HL-60 (cell line): ENCODE measurements at regions not wholly inside any gene's neighbourhood (a gene's known extent, or its start where the extent isn't known, plus 50 kb on each side); places are given as distances from the start of the nearest gene placed in this dataset.
"Not testable (repeated sequence)": the region's sequence is repeated elsewhere in the genome, so short reads cannot be mapped to it uniquely, and the experiment has no call there.

Experiments
- DNase-seq, 2 experiments: peaks; one replicate each; pipeline ENCODE4 v3.0.0-alpha.2; 2010 to 2020; ENCODE audit warnings: low read depth in 1 of 2, low spot score in 1 of 2
- H3K27ac ChIP-seq: fragments of 250-450 bp; sonication (Bioruptor Pico); replicated peaks from 2 replicates; pipeline ENCODE4 v1.5.1; 2020; ENCODE audit warnings: mild to moderate bottlenecking, moderate library complexity
- H3K27me3 ChIP-seq: fragments of 250-450 bp; sonication (Bioruptor Pico); 2 replicates; pipeline ENCODE4 v1.5.1; 2021; ENCODE audit warnings: mild to moderate bottlenecking, moderate library complexity; ENCODE audit not compliant: insufficient read depth, poor library complexity, severe bottlenecking
- H3K4me3 ChIP-seq: replicated peaks from 2 replicates; pipeline ENCODE4 v1.5.1; 2011; ENCODE audit warnings: mild to moderate bottlenecking, control low read depth, low read length; ENCODE audit not compliant: insufficient read depth
- GABPA ChIP-seq: IDR thresholded peaks from 2 replicates; pipeline ENCODE4 v1.6.1; 2012; ENCODE audit warnings: low read depth
- POLR2AphosphoS5 ChIP-seq: IDR thresholded peaks from 2 replicates; pipeline ENCODE4 v1.6.1; 2012; ENCODE audit warnings: low read depth
- SPI1 ChIP-seq: IDR thresholded peaks from 2 replicates; pipeline ENCODE4 v1.6.1; 2012; ENCODE audit warnings: low read depth, mild to moderate bottlenecking, borderline replicate concordance
- TF ChIP-seq, protein P1 (sequence below): IDR thresholded peaks from one replicate; pipeline ENCODE4 v1.5.1; 2011; ENCODE audit warnings: low read length, control low read depth, inconsistent platforms; ENCODE audit not compliant: insufficient read depth
- TF ChIP-seq, protein P2 (sequence below): IDR thresholded peaks from 2 replicates; pipeline ENCODE4 v1.6.1; 2012; ENCODE audit warnings: low read depth; ENCODE audit not compliant: insufficient replicate concordance

DNA sequence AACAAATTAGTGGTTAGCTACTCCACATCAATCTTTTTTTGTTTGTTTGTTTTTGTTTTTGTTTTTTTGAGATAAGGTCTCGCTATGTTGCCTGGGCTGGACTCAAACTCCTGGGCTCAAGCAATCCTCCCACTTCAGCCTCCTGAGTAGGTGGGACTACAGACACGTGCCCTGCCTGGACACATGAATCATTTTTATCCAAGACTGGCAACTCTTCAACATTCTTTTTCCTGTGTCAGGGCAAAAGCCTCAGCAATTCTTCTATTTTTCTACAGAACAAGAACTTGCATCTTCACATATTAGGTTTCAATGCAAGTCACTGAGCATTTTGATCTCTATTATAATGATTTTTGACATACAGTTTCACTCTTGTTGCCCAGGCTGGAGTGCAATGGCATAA is 76.8 kb upstream of the LRCH1 start:
- no peak for DNase-seq
- Histone ChIP-seq H3K27me3 (no peaks in the 10 kb centered on the region), H3K4me3 (no peak overlapping the region), H3K27ac (no peak overlapping the region)
- TF ChIP-seq SPI1, result no peak
- TF ChIP-seq, protein P1, sequence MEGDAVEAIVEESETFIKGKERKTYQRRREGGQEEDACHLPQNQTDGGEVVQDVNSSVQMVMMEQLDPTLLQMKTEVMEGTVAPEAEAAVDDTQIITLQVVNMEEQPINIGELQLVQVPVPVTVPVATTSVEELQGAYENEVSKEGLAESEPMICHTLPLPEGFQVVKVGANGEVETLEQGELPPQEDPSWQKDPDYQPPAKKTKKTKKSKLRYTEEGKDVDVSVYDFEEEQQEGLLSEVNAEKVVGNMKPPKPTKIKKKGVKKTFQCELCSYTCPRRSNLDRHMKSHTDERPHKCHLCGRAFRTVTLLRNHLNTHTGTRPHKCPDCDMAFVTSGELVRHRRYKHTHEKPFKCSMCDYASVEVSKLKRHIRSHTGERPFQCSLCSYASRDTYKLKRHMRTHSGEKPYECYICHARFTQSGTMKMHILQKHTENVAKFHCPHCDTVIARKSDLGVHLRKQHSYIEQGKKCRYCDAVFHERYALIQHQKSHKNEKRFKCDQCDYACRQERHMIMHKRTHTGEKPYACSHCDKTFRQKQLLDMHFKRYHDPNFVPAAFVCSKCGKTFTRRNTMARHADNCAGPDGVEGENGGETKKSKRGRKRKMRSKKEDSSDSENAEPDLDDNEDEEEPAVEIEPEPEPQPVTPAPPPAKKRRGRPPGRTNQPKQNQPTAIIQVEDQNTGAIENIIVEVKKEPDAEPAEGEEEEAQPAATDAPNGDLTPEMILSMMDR, result no peak
- TF ChIP-seq GABPA, result no peak
- TF ChIP-seq, protein P2, sequence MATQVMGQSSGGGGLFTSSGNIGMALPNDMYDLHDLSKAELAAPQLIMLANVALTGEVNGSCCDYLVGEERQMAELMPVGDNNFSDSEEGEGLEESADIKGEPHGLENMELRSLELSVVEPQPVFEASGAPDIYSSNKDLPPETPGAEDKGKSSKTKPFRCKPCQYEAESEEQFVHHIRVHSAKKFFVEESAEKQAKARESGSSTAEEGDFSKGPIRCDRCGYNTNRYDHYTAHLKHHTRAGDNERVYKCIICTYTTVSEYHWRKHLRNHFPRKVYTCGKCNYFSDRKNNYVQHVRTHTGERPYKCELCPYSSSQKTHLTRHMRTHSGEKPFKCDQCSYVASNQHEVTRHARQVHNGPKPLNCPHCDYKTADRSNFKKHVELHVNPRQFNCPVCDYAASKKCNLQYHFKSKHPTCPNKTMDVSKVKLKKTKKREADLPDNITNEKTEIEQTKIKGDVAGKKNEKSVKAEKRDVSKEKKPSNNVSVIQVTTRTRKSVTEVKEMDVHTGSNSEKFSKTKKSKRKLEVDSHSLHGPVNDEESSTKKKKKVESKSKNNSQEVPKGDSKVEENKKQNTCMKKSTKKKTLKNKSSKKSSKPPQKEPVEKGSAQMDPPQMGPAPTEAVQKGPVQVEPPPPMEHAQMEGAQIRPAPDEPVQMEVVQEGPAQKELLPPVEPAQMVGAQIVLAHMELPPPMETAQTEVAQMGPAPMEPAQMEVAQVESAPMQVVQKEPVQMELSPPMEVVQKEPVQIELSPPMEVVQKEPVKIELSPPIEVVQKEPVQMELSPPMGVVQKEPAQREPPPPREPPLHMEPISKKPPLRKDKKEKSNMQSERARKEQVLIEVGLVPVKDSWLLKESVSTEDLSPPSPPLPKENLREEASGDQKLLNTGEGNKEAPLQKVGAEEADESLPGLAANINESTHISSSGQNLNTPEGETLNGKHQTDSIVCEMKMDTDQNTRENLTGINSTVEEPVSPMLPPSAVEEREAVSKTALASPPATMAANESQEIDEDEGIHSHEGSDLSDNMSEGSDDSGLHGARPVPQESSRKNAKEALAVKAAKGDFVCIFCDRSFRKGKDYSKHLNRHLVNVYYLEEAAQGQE, result no peak
- TF ChIP-seq POLR2AphosphoS5, result no peak

DNA sequence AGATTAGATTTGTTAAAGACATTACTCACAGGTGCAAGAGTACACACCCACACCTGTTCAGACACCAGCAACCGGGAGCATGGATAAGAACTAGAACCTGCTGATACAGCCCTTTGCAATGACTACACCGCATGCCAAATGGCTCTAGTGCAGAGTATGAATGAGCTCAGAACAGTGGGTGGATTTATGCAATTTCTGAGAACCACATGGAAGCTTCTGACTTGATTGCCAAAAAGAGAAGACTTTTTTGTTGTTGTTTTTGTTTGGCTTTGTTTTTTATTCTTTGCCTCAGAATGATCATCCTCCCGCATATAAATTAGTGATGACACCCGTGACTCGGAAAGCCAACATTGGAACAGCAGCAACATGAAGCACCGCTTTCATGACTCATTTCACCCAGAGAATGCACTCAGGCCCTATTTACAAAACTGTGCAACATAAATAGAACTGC is 77.4 kb upstream of the LRCH1 start:
- no peak for DNase-seq
- no peaks in the 10 kb centered on the region for H3K27me3 ChIP-seq
- no peak for TF ChIP-seq POLR2AphosphoS5
- TF ChIP-seq, protein P2, result no peak

DNA sequence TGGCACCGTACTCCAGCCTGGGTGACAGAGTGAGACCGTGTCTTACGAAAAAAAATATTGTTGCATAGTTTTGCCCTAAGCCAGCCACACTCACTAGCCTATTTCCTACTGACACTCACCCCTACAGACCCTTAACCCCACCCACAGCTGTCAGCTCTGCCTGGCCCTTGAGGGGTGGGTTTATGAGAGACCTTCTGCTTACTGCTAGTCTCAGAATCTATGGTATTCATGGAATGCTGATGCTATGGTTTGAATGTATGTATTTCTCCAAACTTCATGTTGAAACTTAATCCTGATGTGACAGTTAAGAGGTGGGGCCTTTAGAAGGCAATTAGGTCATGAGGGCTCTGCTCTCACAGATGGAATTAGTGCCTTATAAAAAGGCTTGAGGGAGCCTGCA is 79.2 kb upstream of the LRCH1 start:
- Histone ChIP-seq H3K27me3 (no peaks in the 10 kb centered on the region), H3K27ac (no peak overlapping the region), H3K4me3 (no peak overlapping the region)
- TF ChIP-seq, protein P2, result no peak
- TF ChIP-seq, protein P1, result no peak
- TF ChIP-seq GABPA, result no peak
- no peak for DNase-seq

More for the DNA sequence above, 77.4 kb upstream of the LRCH1 start:
- Histone ChIP-seq H3K27ac (no peak overlapping the region), H3K4me3 (no peak overlapping the region)

DNA sequence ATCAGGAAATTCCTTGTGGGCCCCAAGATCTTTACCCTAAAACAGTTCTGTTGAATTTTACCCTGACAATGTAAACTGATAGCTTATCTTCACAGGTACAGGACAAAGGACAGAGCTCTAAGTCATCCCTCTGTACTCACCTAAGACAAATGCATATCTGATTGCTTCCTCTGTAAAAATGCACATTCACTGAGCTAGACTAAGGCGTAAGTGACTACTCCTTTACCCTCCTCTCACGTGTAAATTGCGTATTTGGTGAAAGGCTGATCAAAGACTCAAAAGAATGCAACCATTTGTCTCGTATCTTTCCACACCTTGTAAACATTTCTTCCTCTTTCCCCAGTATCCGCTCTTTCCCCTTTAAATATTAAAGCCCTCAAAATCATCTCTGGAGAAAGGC is 80.6 kb upstream of the LRCH1 start:
- TF ChIP-seq GABPA (no peak), POLR2AphosphoS5 (no peak), SPI1 (no peak)
- TF ChIP-seq, protein P1, result no peak
- TF ChIP-seq, protein P2, result no peak
- Histone ChIP-seq H3K27me3 (no peaks in the 10 kb centered on the region), H3K27ac (no peak overlapping the region), H3K4me3 (no peak overlapping the region)
- DNase-seq, result no peak

DNA sequence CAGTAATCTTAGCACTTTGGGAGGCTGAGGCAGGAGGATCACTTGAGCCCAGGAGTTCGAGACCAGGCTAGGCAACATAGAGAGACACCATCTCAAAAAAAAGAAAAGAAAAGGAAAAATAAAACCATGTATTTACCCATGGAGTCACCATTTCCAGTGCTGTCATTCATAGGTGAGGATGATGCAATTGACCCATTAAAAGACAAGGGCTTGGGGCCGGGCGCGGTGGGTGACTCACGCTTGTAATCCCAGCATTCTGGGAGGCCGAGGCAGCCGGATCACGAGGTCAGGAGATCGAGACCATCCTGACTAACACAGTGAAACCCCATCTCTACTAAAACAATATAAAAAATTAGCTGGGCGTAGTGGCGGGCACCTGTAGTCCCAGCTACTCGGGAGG is 82.6 kb upstream of the RUBCNL start:
- H3K27me3 ChIP-seq, H3K4me3 ChIP-seq, H3K27ac ChIP-seq, DNase-seq: not testable (repeated sequence)
